Spleen (tissue), 11 donors: ENCODE measurements at regions not wholly inside any gene's neighbourhood (a gene's known extent, or its start where the extent isn't known, plus 50 kb on each side); places are given as distances from the start of the nearest gene placed in this dataset.

ENCODE experiments used
- DNase-seq: peaks from one replicate; pipeline ENCODE4 v3.0.0-alpha.2; 2020
- H3K27ac ChIP-seq, 8 donors: fragments of 200-600 bp; sonication (generic) in 7 of 8; 1 replicate in 4 of 8; 2 replicates in 4 of 8; pipeline versions ENCODE4 v1.5.0 to v1.8.0; 2016 to 2021; ENCODE audit warnings: inconsistent platforms in 4 of 8, mild to moderate bottlenecking in 4 of 8, moderate library complexity in 1 of 8
- H3K27me3 ChIP-seq, 7 donors: fragments of 200-600 bp; sonication (generic) in 6 of 7; replicated peaks in 1 of 7; 1 replicate in 4 of 7; 2 replicates in 3 of 7; pipeline versions ENCODE4 v1.5.0 to v1.8.0; 2016 to 2021; ENCODE audit warnings: inconsistent platforms in 3 of 7, mild to moderate bottlenecking in 1 of 7
- H3K36me3 ChIP-seq, 6 donors: fragments of 200-600 bp; sonication (generic) in 5 of 6; 1 replicate in 4 of 6; 2 replicates in 2 of 6; pipeline versions ENCODE4 v1.5.0 to v1.8.0; 2016 to 2021; ENCODE audit warnings: inconsistent platforms in 2 of 6
- H3K4me1 ChIP-seq, 6 donors: fragments of 200-600 bp; sonication (generic) in 5 of 6; 1 replicate in 3 of 6; 2 replicates in 3 of 6; pipeline versions ENCODE4 v1.5.0 to v1.8.0; 2016 to 2021; ENCODE audit warnings: inconsistent platforms in 3 of 6
- H3K4me3 ChIP-seq, 8 donors: fragments of 200-600 bp; sonication (generic) in 7 of 8; 1 replicate in 4 of 8; 2 replicates in 4 of 8; pipeline versions ENCODE4 v1.5.0 to v1.8.0; 2016 to 2021; ENCODE audit warnings: inconsistent platforms in 4 of 8, mild to moderate bottlenecking in 4 of 8, moderate library complexity in 2 of 8
- H3K9me3 ChIP-seq, 8 donors: fragments of 200-600 bp; sonication (generic) in 7 of 8; 1 replicate in 4 of 8; 2 replicates in 4 of 8; pipeline versions ENCODE4 v1.5.0 to v1.8.0; 2016 to 2021; ENCODE audit warnings: inconsistent platforms in 4 of 8
- CTCF ChIP-seq, 11 experiments: fragments of 200-600 bp in 7 of 11; fragments of 450-650 bp in 4 of 11; sonication (generic) in 4 of 11; IDR thresholded peaks in 8 of 11; conservative IDR thresholded peaks in 3 of 11; 1 replicate in 7 of 11; 2 replicates in 4 of 11; pipeline versions ENCODE4 v1.4.0 to v1.8.0; 2016 to 2021; ENCODE audit warnings: antibody characterized with exemption in 11 of 11, inconsistent platforms in 4 of 11, mild to moderate bottlenecking in 1 of 11
- POLR2A ChIP-seq, 3 donors: fragments of 450-650 bp; IDR thresholded peaks; one replicate each; pipeline ENCODE4 v1.5.1; 2017; ENCODE audit warnings: antibody characterized with exemption in 3 of 3, mild to moderate bottlenecking in 1 of 3
- POLR2AphosphoS5 ChIP-seq, 3 donors: sonication (generic); formaldehyde crosslinking; IDR thresholded peaks; one replicate each; pipeline ENCODE4 v1.5.1; 2017; ENCODE audit warnings: antibody characterized with exemption in 3 of 3
- WGBS, 5 donors: extraction: QIAGEN DNeasy Blood & Tissue Kit in 3 of 5; methylation state at CpG; one replicate each; pipeline versions ENCODE4 v1.1.5 to v1.1.7; 2013 to 2018; 5-methylcytosine and 5-hydroxymethylcytosine counted together
- intact Hi-C: fragments of 100-400 bp; cut with DNase I; formaldehyde crosslinking; loops from one replicate; pipeline ENCODE4 v1.15.0; 2023; ENCODE audit warnings: low total_unique reads
- donor health status: healthy with polysubstance abuse.
- donor health status: DM: no; HTN: no; CAD: no; lungs with moderate emphysema.
- donor health status: DM: no; HTN: no; CAD: no.
- donor health status: Bipolar disorder and iron deficiency.
- donor health status: healthy.
- donor health status: DM: no; HTN: no; CAD: no.
- donor health status: DM: yes; HTN: yes; CAD: no.

GRCh38 chr21:36563341-36563926 lies 83.5 kb upstream of the CLDN14 start:
- Histone ChIP-seq H3K4me1 (no peaks in the 10 kb centered on the region), H3K9me3 (peaks cover 0 to 5% (median 0%) of the 10 kb centered on the region in 8 donors), H3K27ac (no peak overlapping the region), H3K27me3 (peaks cover 0 to 26% (median 0%) of the 10 kb centered on the region in 7 donors), H3K4me3 (no peak overlapping the region), H3K36me3 (no peaks in the 10 kb centered on the region)
- TF ChIP-seq POLR2A (IDR thresholded peaks at IDR 0.05), result no peak
- TF ChIP-seq POLR2AphosphoS5 (IDR thresholded peaks at IDR 0.05), result no peak
- TF ChIP-seq CTCF (IDR thresholded peaks at IDR 0.05 in 8 of 11, conservative IDR thresholded peaks at IDR 0.05 in 3 of 11), result no peak
- no peak for DNase-seq
- intact Hi-C loops, result no loop called here
- WGBS, 5 donors, result 79 to 84% (median 83%) methylated on average over 12 of the region's 12 CpGs

- Histone ChIP-seq H3K36me3 (no peaks in the 10 kb centered on the region), H3K4me1 (no peaks in the 10 kb centered on the region), H3K9me3 (peaks cover 0 to 5% (median 0%) of the 10 kb centered on the region in 8 donors), H3K27ac (no peak overlapping the region), H3K27me3 (peaks cover 0 to 27% (median 0%) of the 10 kb centered on the region in 7 donors), H3K4me3 (no peak overlapping the region)
- intact Hi-C loops, result no loop called here
- no peak for DNase-seq
- TF ChIP-seq POLR2A (IDR thresholded peaks at IDR 0.05) (no peak), POLR2AphosphoS5 (IDR thresholded peaks at IDR 0.05) (no peak), CTCF (IDR thresholded peaks at IDR 0.05 in 8 of 11, conservative IDR thresholded peaks at IDR 0.05 in 3 of 11) (no peak)
- 0% methylated on average over 1 of the region's 1 CpG for WGBS, 5 donors
Measured at GRCh38 chr21:36564647-36565046, 84.7 kb upstream of the CLDN14 start.

GRCh38 chr21:36565540-36565939 lies 85.6 kb upstream of the CLDN14 start:
- intact Hi-C loops, result no loop called here
- Histone ChIP-seq H3K4me1 (no peaks in the 10 kb centered on the region), H3K4me3 (no peak overlapping the region), H3K27ac (no peak overlapping the region), H3K27me3 (peaks cover 0 to 27% (median 0%) of the 10 kb centered on the region in 7 donors), H3K36me3 (no peaks in the 10 kb centered on the region), H3K9me3 (peaks cover 0 to 5% (median 0%) of the 10 kb centered on the region in 8 donors)
- no peak for DNase-seq
- 84 to 100% (median 93%) methylated on average over 2 of the region's 2 CpGs for WGBS, 5 donors
- TF ChIP-seq CTCF (IDR thresholded peaks at IDR 0.05 in 8 of 11, conservative IDR thresholded peaks at IDR 0.05 in 3 of 11) (no peak), POLR2AphosphoS5 (IDR thresholded peaks at IDR 0.05) (no peak), POLR2A (IDR thresholded peaks at IDR 0.05) (no peak)

DNA sequence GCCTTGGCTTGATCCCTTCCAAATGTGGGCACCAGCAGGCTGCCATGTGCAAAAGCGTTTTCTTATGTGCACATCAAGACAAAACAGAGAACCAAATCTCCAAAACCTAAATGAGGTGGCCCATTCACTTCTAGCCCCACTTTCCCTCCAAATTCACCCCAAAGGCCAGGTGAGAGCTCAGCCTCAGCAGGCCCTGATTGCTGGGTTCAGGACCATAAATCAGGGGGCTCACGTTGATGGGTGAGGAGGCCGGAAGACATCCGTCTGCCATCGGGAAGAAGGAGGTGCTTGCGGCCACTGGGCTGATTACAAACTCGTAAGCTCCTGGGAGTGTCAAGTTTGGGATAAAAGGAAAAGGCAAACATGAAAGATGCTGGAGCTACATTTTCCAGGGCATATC lies 86.7 kb upstream of the CLDN14 start:
- no peaks in the 10 kb centered on the region for H3K4me1 ChIP-seq
- no peak overlapping the region for H3K4me3 ChIP-seq
- 73 to 88% (median 80%) methylated on average over 7 of the region's 7 CpGs for WGBS, 5 donors
- peaks cover 0 to 27% (median 0%) of the 10 kb centered on the region in 7 donors for H3K27me3 ChIP-seq
- no peaks in the 10 kb centered on the region for H3K36me3 ChIP-seq
- no peak for DNase-seq
- intact Hi-C loops, result no loop called here
- no peak overlapping the region for H3K27ac ChIP-seq
- TF ChIP-seq POLR2A (IDR thresholded peaks at IDR 0.05) (no peak), CTCF (IDR thresholded peaks at IDR 0.05 in 8 of 11, conservative IDR thresholded peaks at IDR 0.05 in 3 of 11) (no peak), POLR2AphosphoS5 (IDR thresholded peaks at IDR 0.05) (no peak)
- peaks cover 0 to 5% (median 0%) of the 10 kb centered on the region in 8 donors for H3K9me3 ChIP-seq
